Pancreas (tissue), 10 donors: ENCODE measurements at regions not wholly inside any gene's neighbourhood (a gene's known extent, or its start where the extent isn't known, plus 50 kb on each side); places are given as distances from the start of the nearest gene placed in this dataset.

Source experiments
- ATAC-seq, 4 donors: fragments of 200-7000 bp; cut with Tn5 transposase; one replicate each; pipeline versions ENCODE4 v1.8.0 to v1.9.1; 2020; ENCODE audit warnings: mild to moderate bottlenecking in 4 of 4, moderate library complexity in 4 of 4
- DNase-seq, 6 donors: peaks; one replicate each; pipeline ENCODE4 v3.0.0-alpha.2; 2020
- FAIRE-seq: peaks from 2 replicates; lab custom pipeline; 2012; peaks lifted over from hg19 to GRCh38; lab: Jason Lieb, UNC
- H3K27ac ChIP-seq, 4 donors: fragments of 200-600 bp; sonication (generic); 1 replicate in 3 of 4; 2 replicates in 1 of 4; pipeline versions ENCODE4 v1.5.0 to v1.8.0; 2020
- H3K27me3 ChIP-seq, 4 donors: fragments of 200-600 bp; one replicate each; pipeline ENCODE4 v1.8.0; 2021
- H3K36me3 ChIP-seq, 3 donors: fragments of 200-600 bp; sonication (generic) in 1 of 3; one replicate each; pipeline versions ENCODE4 v1.5.0 to v1.8.0; 2020 to 2021
- H3K4me1 ChIP-seq, 3 donors: fragments of 200-600 bp; one replicate each; pipeline ENCODE4 v1.8.0; 2021
- H3K4me3 ChIP-seq, 4 donors: fragments of 200-600 bp; sonication (generic) in 2 of 4; one replicate each; pipeline versions ENCODE4 v1.5.0 to v1.8.0; 2020 to 2021
- H3K9me3 ChIP-seq, 4 donors: fragments of 200-600 bp; one replicate each; pipeline ENCODE4 v1.8.0; 2021
- CTCF ChIP-seq, 4 donors: fragments of 200-600 bp; sonication (generic) in 3 of 4; IDR thresholded peaks; one replicate each; pipeline versions ENCODE4 v1.5.0 to v1.8.0; 2021; ENCODE audit warnings: antibody characterized with exemption in 4 of 4
- WGBS, 2 donors: extraction: QIAGEN DNeasy Blood & Tissue Kit; methylation state at CpG; one replicate each; pipeline ENCODE4 v1.1.7; 2013; 5-methylcytosine and 5-hydroxymethylcytosine counted together
- intact Hi-C, 3 donors: fragments of 100-400 bp; cut with DNase I; formaldehyde crosslinking; loops; one replicate each; pipeline versions ENCODE4 v1.11.1 to v1.14.2; 2022
- donor health status: healthy with polysubstance abuse.
- donor health status: DM: no; HTN: no; CAD: no; lungs with moderate emphysema.
- donor health status: DM: no; HTN: no; CAD: no.
- donor health status: control.
- donor health status: control.
- donor health status: Bipolar disorder and iron deficiency.
- donor health status: DM: yes; HTN: yes; CAD: no.
- donor health status: DM: no; HTN: no; CAD: no.
- donor health status: DM: no; HTN: no; CAD: no.
- donor health status: DM: yes; HTN: yes; CAD: no.

GRCh38 chr18:77395953-77396352 is 146.3 kb downstream of the GALR1 start:
- no peak overlapping the region for H3K27ac ChIP-seq
- H3K27me3 ChIP-seq = no peaks in the 10 kb centered on the region
- 73 to 85% methylated on average over 2 of the region's 2 CpGs for WGBS, 2 donors
- ATAC-seq (no peak), FAIRE-seq (no peak), DNase-seq (no peak)
- H3K4me3 ChIP-seq = no peak overlapping the region
- no peak for TF ChIP-seq CTCF (IDR thresholded peaks at IDR 0.05)
- H3K4me1 ChIP-seq = no peaks in the 10 kb centered on the region
- no peaks in the 10 kb centered on the region for H3K36me3 ChIP-seq
- H3K9me3 ChIP-seq = no peaks in the 10 kb centered on the region
- intact Hi-C loops = no loop called here

GRCh38 chr18:77397056-77397455 is 147.4 kb downstream of the GALR1 start:
- no peak for TF ChIP-seq CTCF (IDR thresholded peaks at IDR 0.05)
- no peak for FAIRE-seq
- ATAC-seq = no peak

GRCh38 chr18:77397617-77398016 is 148.0 kb downstream of the GALR1 start:
- TF ChIP-seq CTCF (IDR thresholded peaks at IDR 0.05) = no peak
- WGBS, 2 donors = 39 to 59% methylated on average over 4 of the region's 4 CpGs
- peak in 2 of 4 donors; percentile 58 to 61 for ATAC-seq
- Histone ChIP-seq H3K9me3 (no peaks in the 10 kb centered on the region), H3K4me3 (no peak overlapping the region), H3K27ac (no peak overlapping the region), H3K4me1 (no peaks in the 10 kb centered on the region), H3K27me3 (no peaks in the 10 kb centered on the region), H3K36me3 (no peaks in the 10 kb centered on the region)
- no peak for DNase-seq
- intact Hi-C loops = no loop called here
- FAIRE-seq = no peak

More at GRCh38 chr18:77397056-77397455, 147.4 kb downstream of the GALR1 start:
- WGBS, 2 donors = 43 to 49% methylated on average over 6 of the region's 6 CpGs
- no peak overlapping the region for H3K27ac ChIP-seq
- intact Hi-C loops = no loop called here
- no peaks in the 10 kb centered on the region for H3K27me3 ChIP-seq
- no peaks in the 10 kb centered on the region for H3K4me1 ChIP-seq
- no peaks in the 10 kb centered on the region for H3K36me3 ChIP-seq
- H3K9me3 ChIP-seq = no peaks in the 10 kb centered on the region
- H3K4me3 ChIP-seq = no peak overlapping the region
- no peak for DNase-seq

- ATAC-seq = no peak
- TF ChIP-seq CTCF (IDR thresholded peaks at IDR 0.05) = no peak
- no peak overlapping the region for H3K4me3 ChIP-seq
- H3K4me1 ChIP-seq = no peaks in the 10 kb centered on the region
- no peaks in the 10 kb centered on the region for H3K9me3 ChIP-seq
- 74 to 86% methylated on average over 5 of the region's 5 CpGs for WGBS, 2 donors
- intact Hi-C loops = no loop called here
- H3K27me3 ChIP-seq = no peaks in the 10 kb centered on the region
- no peak for FAIRE-seq
- H3K27ac ChIP-seq = no peak overlapping the region
- H3K36me3 ChIP-seq = no peaks in the 10 kb centered on the region
- DNase-seq = no peak
Measured at GRCh38 chr18:77400561-77400960, 150.9 kb downstream of the GALR1 start.

GRCh38 chr18:77401173-77401572 is 151.5 kb downstream of the GALR1 start:
- intact Hi-C loops = no loop called here
- no peak for FAIRE-seq
- 72 to 83% methylated on average over 9 of the region's 9 CpGs for WGBS, 2 donors
- H3K36me3 ChIP-seq = no peaks in the 10 kb centered on the region
- no peaks in the 10 kb centered on the region for H3K9me3 ChIP-seq
- no peaks in the 10 kb centered on the region for H3K4me1 ChIP-seq
- no peak for DNase-seq
- no peak overlapping the region for H3K27ac ChIP-seq
- ATAC-seq = no peak
- no peak for TF ChIP-seq CTCF (IDR thresholded peaks at IDR 0.05)
- H3K4me3 ChIP-seq = no peak overlapping the region
- H3K27me3 ChIP-seq = no peaks in the 10 kb centered on the region
